Common myeloid progenitor, CD34-positive (primary cell): ENCODE measurements at regions not wholly inside any gene's neighbourhood (a gene's known extent, or its start where the extent isn't known, plus 50 kb on each side); places are given as distances from the start of the nearest gene placed in this dataset.

Experiments used
- CTCF ChIA-PET: fragments of 350-600 bp; sonication (Branson Sonifier 250); formaldehyde crosslinking; loops from one replicate; lab custom pipeline; 2021; ENCODE audit warnings: antibody characterized with exemption; lab: Charles Lee
- POLR2A ChIA-PET: fragments of 350-600 bp; sonication (Branson Sonifier 250); formaldehyde crosslinking; loops from one replicate; lab custom pipeline; 2021; ENCODE audit warnings: antibody characterized with exemption; lab: Charles Lee
- DNase-seq, 3 donors: peaks; one replicate each; pipeline versions ENCODE4 v3.0.0 to v3.0.0-alpha.2; 2013
- H3K27ac ChIP-seq, 2 experiments: 1 replicate in 1 of 2; 2 replicates in 1 of 2; pipeline ENCODE4 v1.7.0; 2013; ENCODE audit warnings: inconsistent platforms in 2 of 2, low read length in 2 of 2, mild to moderate bottlenecking in 2 of 2, low read depth in 1 of 2, moderate library complexity in 1 of 2; ENCODE audit not compliant: severe bottlenecking in 2 of 2, insufficient read depth in 1 of 2, poor library complexity in 1 of 2
- H3K27me3 ChIP-seq, 5 experiments: replicated peaks in 2 of 5; 1 replicate in 3 of 5; 2 replicates in 2 of 5; pipeline versions ENCODE4 v1.6.1 to v1.7.0; 2013; ENCODE audit warnings: low read length in 4 of 5, mild to moderate bottlenecking in 2 of 5, moderate library complexity in 2 of 5, inconsistent platforms in 1 of 5; ENCODE audit not compliant: insufficient read depth in 5 of 5, control insufficient read depth in 4 of 5
- H3K36me3 ChIP-seq, 4 experiments: 1 replicate in 2 of 4; 2 replicates in 2 of 4; pipeline versions ENCODE4 v1.6.1 to v1.7.0; 2013; ENCODE audit warnings: low read length in 3 of 4, control low read depth in 1 of 4, mild to moderate bottlenecking in 1 of 4; ENCODE audit not compliant: control insufficient read depth in 4 of 4, insufficient read depth in 4 of 4
- H3K4me1 ChIP-seq, 4 experiments: 1 replicate in 3 of 4; 2 replicates in 1 of 4; pipeline versions ENCODE4 v1.6.1 to v1.7.1; 2013; ENCODE audit warnings: low read length in 3 of 4, mild to moderate bottlenecking in 3 of 4, control low read depth in 1 of 4, inconsistent platforms in 1 of 4, moderate library complexity in 1 of 4; ENCODE audit not compliant: control insufficient read depth in 4 of 4, insufficient read depth in 4 of 4; ENCODE audit errors: control extremely low read depth in 1 of 4
- H3K4me3 ChIP-seq, 7 experiments: 1 replicate in 4 of 7; 2 replicates in 3 of 7; pipeline versions ENCODE4 v1.5.1 to v1.7.0; 2013; ENCODE audit warnings: mild to moderate bottlenecking in 7 of 7, low read length in 6 of 7, moderate library complexity in 6 of 7, inconsistent platforms in 2 of 7, low read depth in 2 of 7, control low read depth in 1 of 7; ENCODE audit not compliant: insufficient read depth in 4 of 7, control insufficient read depth in 1 of 7; ENCODE audit errors: extremely low read depth in 1 of 7
- H3K9me3 ChIP-seq, 5 experiments: 1 replicate in 4 of 5; 2 replicates in 1 of 5; pipeline versions ENCODE4 v1.6.1 to v1.7.1; 2013; ENCODE audit warnings: low read length in 4 of 5, mild to moderate bottlenecking in 2 of 5, inconsistent platforms in 1 of 5, low read depth in 1 of 5, moderate library complexity in 1 of 5; ENCODE audit not compliant: control insufficient read depth in 4 of 5, insufficient read depth in 2 of 5; ENCODE audit errors: control extremely low read depth in 1 of 5
- WGBS: methylation state at CpG from one replicate; pipeline ENCODE4 v1.1.5; 2013; ENCODE audit not compliant: insufficient coverage; 5-methylcytosine and 5-hydroxymethylcytosine counted together

DNA sequence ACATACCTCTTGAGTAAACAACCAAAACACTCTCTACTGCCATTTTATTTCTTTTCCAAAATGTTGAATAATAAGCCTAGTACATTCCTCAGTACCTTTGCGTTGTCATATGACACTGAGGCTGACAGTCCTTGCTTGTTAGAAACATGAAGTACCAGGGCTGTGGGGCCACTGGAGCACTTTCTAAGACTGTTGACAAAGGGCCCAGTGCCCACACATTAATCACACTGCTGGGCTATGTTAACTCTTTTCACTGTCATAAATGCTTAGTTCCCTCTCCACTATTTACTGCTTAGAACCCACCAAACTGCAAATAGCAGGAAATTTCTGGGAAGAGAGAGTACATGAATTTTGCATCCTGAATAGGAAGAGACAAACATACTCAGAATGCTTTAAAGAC is 57.1 kb downstream of the FAM47B start:
- CTCF ChIA-PET: no interaction called here
- POLR2A ChIA-PET: no interaction called here
- Histone ChIP-seq H3K36me3 (no peaks in the 10 kb centered on the region), H3K4me3 (no peak overlapping the region), H3K4me1 (no peaks in the 10 kb centered on the region), H3K27ac (no peak overlapping the region), H3K27me3 (no peaks in the 10 kb centered on the region), H3K9me3 (no peaks in the 10 kb centered on the region)
- WGBS: no CpG with 5 or more reads among the region's 1 CpG
- DNase-seq: no peak

DNA sequence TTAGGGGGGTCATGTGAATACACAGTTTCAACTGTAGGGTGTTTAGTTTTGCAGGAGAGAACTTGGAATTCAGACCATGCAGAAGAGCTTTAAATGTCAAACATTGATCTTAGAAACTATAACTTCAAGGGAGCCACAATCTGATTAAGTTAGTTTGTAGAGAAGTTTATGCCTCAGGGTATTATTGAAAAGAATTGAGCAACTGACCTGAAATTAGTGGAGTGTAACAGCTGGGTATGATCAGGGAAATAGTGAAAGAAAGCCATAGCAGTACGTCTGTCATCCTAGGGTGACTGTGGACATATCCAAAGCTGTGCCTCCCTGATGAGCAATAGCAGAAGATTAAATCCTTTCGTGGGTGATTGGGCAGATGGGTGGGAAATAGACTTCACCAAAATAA is 63.8 kb downstream of the FAM47B start:
- Histone ChIP-seq H3K27ac (no peak overlapping the region), H3K4me3 (no peak overlapping the region), H3K27me3 (no peaks in the 10 kb centered on the region), H3K4me1 (no peaks in the 10 kb centered on the region), H3K9me3 (no peaks in the 10 kb centered on the region), H3K36me3 (no peaks in the 10 kb centered on the region)
- CTCF ChIA-PET: no interaction called here
- DNase-seq: no peak
- POLR2A ChIA-PET: no interaction called here
- WGBS: no CpG with 5 or more reads among the region's 2 CpGs

DNA sequence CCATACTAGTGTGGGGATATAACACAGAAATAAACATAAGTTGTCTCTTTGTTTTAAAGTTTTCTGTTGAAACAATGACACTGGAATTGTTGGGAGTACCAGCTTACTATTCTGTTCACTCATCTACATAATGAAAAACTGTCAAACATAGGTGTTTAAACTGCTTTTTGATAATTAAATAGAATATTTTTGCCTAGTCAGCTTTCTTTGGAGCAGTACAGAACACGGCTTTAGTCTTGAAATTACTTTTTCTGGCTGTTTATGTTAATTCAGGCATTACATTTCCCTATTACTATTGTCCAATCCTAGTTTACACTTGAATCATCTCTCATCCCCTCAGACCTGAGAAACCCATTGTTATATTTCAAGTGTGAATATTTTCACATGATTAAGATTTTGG is 73.0 kb downstream of the FAM47B start:
- no peaks in the 10 kb centered on the region for H3K9me3 ChIP-seq
- ChIA-PET POLR2A (no interaction called here), CTCF (no interaction called here)
- DNase-seq: no peak
- no peaks in the 10 kb centered on the region for H3K36me3 ChIP-seq
- WGBS: no CpG with 5 or more reads among the region's 1 CpG
- no peaks in the 10 kb centered on the region for H3K27me3 ChIP-seq
- H3K4me3 ChIP-seq: no peak overlapping the region
- H3K4me1 ChIP-seq: no peaks in the 10 kb centered on the region
- no peak overlapping the region for H3K27ac ChIP-seq

DNA sequence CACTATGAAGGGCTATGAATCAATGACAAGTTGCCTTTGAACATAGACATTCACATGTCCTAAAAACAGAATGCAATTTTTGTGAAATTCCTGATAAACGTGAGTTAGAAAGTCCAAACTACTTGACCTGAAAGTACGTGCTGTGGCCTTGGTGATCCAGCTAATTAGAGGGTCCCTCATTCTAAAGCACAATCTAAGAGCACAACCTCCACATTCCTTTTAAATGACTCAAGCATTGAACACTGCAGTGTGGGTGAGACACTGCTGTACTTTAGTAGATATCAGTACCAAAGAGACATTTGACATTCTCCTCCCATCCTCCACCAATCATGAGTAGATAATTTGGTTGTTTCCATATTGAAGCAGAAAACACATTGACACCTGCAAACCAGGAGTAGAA is 73.5 kb downstream of the FAM47B start:
- Histone ChIP-seq H3K4me3 (no peak overlapping the region), H3K27me3 (no peaks in the 10 kb centered on the region), H3K9me3 (no peaks in the 10 kb centered on the region), H3K36me3 (no peaks in the 10 kb centered on the region), H3K27ac (no peak overlapping the region), H3K4me1 (no peaks in the 10 kb centered on the region)
- ChIA-PET CTCF (no interaction called here), POLR2A (no interaction called here)
- 61% methylated on average over 2 of the region's 2 CpGs for WGBS
- no peak for DNase-seq

DNA sequence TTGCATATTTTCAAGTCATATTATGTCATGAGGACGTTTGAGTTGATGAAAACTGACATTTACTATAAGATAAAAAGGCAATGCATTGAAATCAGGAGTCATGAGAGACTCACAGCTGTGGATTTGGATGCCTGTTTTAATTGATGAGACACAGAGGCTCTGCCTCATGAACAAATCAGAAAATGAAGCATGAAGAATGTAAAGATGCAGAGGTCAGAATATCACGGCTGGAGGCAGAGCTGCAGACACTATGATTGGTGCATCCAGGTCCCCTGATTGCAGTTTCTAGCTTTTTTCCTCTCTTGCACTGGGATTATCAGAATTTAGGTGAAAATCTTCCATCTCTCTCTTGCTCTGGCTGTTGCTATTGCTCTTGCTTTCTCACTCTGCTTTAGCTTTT is 74.7 kb downstream of the FAM47B start:
- H3K4me3 ChIP-seq: no peak overlapping the region
- H3K36me3 ChIP-seq: no peaks in the 10 kb centered on the region
- DNase-seq: no peak
- H3K4me1 ChIP-seq: no peaks in the 10 kb centered on the region
- no peaks in the 10 kb centered on the region for H3K9me3 ChIP-seq
- POLR2A ChIA-PET: no interaction called here
- CTCF ChIA-PET: no interaction called here
- 63% methylated on average over 1 of the region's 2 CpGs for WGBS
- H3K27me3 ChIP-seq: no peaks in the 10 kb centered on the region
- H3K27ac ChIP-seq: no peak overlapping the region

DNA sequence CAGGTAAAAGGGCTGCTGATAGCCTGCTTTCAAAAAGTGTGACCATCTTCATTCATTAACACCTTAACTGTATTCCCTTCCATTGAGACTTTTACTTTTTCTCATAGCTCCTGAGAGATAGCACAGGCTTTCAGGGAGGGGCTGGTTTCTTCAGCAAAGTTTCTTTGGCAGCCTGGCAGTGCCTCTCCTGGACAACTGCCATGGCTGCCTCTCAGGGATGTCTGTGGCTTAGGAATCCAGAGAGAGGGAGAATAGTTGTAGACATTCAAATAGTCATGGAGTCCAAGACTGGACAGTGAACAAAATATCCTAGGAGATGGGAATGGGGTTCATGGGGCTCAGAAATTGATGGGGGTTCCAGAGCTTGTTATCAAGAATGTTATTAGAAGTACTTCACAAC is 81.1 kb downstream of the FAM47B start:
- H3K27ac ChIP-seq: no peak overlapping the region
- H3K36me3 ChIP-seq: no peaks in the 10 kb centered on the region
- no peaks in the 10 kb centered on the region for H3K4me1 ChIP-seq
- H3K9me3 ChIP-seq: no peaks in the 10 kb centered on the region
- CTCF ChIA-PET: no interaction called here
- DNase-seq: no peak
- H3K4me3 ChIP-seq: no peak overlapping the region
- POLR2A ChIA-PET: no interaction called here
- H3K27me3 ChIP-seq: no peaks in the 10 kb centered on the region

DNA sequence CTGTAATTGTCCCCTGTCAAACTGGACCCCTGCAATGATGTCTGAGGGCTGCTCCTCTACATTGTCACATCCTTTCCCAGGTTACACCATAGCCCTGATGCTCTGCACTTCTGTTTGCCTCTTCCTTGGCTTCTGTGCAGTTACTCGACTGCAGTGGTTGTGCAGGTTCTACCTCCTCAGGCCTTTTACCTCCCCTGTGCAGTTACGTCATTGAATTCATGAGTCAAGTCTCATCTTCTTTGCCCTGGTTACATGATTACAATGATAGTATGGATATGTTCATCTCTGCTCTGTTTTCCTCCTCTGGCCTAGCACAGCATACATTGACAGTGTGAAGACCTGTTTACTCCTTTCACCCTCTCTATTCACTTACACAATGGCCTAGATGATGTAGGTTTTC is 83.2 kb downstream of the FAM47B start:
- ChIA-PET CTCF (no interaction called here), POLR2A (no interaction called here)
- no peaks in the 10 kb centered on the region for H3K4me1 ChIP-seq
- H3K27me3 ChIP-seq: no peaks in the 10 kb centered on the region
- 100% methylated on average over 1 of the region's 2 CpGs for WGBS
- no peaks in the 10 kb centered on the region for H3K9me3 ChIP-seq
- no peak for DNase-seq
- no peaks in the 10 kb centered on the region for H3K36me3 ChIP-seq
- H3K27ac ChIP-seq: no peak overlapping the region
- no peak overlapping the region for H3K4me3 ChIP-seq
